HUES6 (cell line): ENCODE measurements at regions not wholly inside any gene's neighbourhood (a gene's known extent, or its start where the extent isn't known, plus 50 kb on each side); places are given as distances from the start of the nearest gene placed in this dataset.
"Not testable (repeated sequence)": the region's sequence is repeated elsewhere in the genome, so short reads cannot be mapped to it uniquely, and the experiment has no call there.

ENCODE experiments used
- H3K27ac ChIP-seq: 2 replicates; pipeline ENCODE4 v1.7.0; 2013; ENCODE audit warnings: low read depth, mild to moderate bottlenecking, low read length, inconsistent platforms
- H3K27me3 ChIP-seq: 2 replicates; pipeline ENCODE4 v1.6.1; 2013; ENCODE audit warnings: low read length; ENCODE audit not compliant: control insufficient read depth, insufficient read depth
- H3K36me3 ChIP-seq: 2 replicates; pipeline ENCODE4 v1.6.1; 2013; ENCODE audit warnings: low read length; ENCODE audit not compliant: control insufficient read depth, insufficient read depth
- H3K4me1 ChIP-seq: 2 replicates; pipeline ENCODE4 v1.6.1; 2013; ENCODE audit warnings: low read length; ENCODE audit not compliant: control insufficient read depth, insufficient read depth
- H3K4me3 ChIP-seq: 2 replicates; pipeline ENCODE4 v1.5.1; 2013; ENCODE audit warnings: low read depth, low read length
- H3K9ac ChIP-seq: one replicate; pipeline ENCODE4 v1.6.1; 2013; ENCODE audit warnings: mild to moderate bottlenecking, low read length
- H3K9me3 ChIP-seq: 2 replicates; pipeline ENCODE4 v1.6.1; 2013; ENCODE audit warnings: low read depth, low read length; ENCODE audit not compliant: control insufficient read depth, insufficient read depth

DNA sequence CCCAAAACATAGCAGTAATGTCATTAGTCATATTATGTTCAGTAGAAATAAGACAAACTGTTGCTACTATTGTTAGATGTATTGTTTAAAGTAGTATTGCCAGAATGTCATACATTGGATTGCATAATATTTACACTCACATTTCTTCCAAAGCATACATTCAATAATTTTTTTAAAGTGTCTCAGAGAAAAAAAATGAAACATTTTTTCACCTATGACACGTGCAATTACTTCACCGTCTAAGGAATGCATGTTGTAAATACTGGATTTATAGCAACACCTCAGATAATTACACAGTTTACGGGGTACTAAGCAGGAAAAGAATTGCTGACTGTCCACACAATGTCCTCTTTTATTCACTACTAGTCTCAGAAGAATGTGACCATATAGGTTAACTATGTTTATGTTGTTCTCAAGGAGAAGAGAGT is 162.1 kb downstream of the PCDH18 start:
- Histone ChIP-seq H3K4me1 (no peaks in the 10 kb centered on the region), H3K9me3 (no peaks in the 10 kb centered on the region), H3K27ac (no peak overlapping the region), H3K4me3 (no peak overlapping the region), H3K36me3 (no peaks in the 10 kb centered on the region), H3K9ac (no peak overlapping the region), H3K27me3 (no peaks in the 10 kb centered on the region)

DNA sequence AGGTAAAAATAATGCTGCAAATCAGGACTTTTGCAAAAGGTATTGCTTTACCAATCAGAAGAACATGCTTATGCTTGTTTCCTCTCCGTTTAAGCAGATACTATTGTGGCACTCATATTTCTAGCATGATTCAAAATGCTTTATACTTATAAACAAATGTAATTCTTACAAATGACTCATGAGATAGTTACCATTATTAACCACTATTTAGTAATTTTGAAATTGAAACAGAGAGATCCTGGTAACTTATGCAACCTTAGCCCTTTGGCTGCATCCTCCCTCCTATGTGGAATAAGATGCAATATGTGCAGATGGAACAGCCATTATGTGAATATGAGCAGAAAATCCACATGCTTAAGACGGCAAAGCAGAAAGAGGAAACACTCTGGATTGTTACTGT is 164.7 kb downstream of the PCDH18 start:
- H3K36me3 ChIP-seq: no peaks in the 10 kb centered on the region
- H3K9ac ChIP-seq: no peak overlapping the region
- H3K27me3 ChIP-seq: no peaks in the 10 kb centered on the region
- no peaks in the 10 kb centered on the region for H3K4me1 ChIP-seq
- no peak overlapping the region for H3K4me3 ChIP-seq
- no peak overlapping the region for H3K27ac ChIP-seq
- no peaks in the 10 kb centered on the region for H3K9me3 ChIP-seq

DNA sequence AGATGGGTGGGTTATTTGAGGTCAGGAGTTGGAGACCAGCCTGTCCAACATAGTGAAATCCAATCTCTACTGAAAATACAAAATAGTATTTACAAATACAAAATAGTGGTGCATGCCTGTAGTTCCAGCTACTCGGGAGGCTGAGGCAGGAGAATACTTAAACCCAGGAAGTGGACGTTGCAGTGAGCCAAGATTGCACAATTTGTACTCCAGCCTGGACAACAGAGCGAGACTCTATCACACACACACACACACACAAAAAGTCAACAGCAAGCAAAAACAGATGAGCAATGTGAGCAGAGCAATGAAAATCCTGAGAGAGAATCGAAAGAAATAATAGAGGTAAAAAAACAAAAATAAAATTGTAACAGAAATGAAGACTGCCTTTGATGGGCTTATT is 168.8 kb downstream of the PCDH18 start:
- no peaks in the 10 kb centered on the region for H3K36me3 ChIP-seq
- H3K27ac ChIP-seq: no peak overlapping the region
- no peaks in the 10 kb centered on the region for H3K4me1 ChIP-seq
- H3K27me3 ChIP-seq: no peaks in the 10 kb centered on the region
- no peak overlapping the region for H3K4me3 ChIP-seq
- H3K9ac ChIP-seq: no peak overlapping the region
- no peaks in the 10 kb centered on the region for H3K9me3 ChIP-seq

DNA sequence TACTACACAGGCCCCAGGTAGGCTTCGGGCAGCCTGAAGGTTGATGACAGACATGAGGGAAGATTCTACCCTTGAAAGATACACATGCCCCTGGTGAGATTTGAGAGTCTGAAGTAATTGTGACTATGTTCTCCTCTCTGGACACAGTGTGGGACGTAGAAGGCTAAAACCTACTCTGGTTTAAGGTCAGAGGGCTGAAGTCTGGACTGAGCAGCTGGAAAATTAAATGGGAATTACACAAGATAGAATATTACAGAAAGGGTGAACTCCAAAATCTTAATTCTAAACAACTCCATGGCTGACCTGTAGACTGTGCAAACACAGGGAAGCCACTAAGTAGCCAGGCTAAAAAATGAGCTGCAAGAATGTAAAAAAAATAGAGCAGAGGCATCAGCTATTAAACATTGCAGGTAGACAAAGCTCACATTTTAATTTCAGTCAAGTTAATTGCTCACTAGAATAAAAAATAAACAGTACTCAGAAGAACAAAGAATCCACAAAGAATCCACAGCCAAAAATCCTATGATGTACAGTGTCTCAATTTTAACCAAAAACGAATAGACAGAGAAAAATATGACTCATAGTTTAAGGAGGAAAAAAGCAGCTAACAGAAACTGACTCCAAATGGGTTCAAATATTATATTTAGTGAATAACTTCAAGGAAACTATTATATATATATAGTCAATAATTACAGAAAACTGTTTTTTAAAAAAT is 170.4 kb downstream of the PCDH18 start:
- no peak overlapping the region for H3K9ac ChIP-seq
- no peaks in the 10 kb centered on the region for H3K36me3 ChIP-seq
- no peak overlapping the region for H3K4me3 ChIP-seq
- H3K9me3 ChIP-seq: no peaks in the 10 kb centered on the region
- no peaks in the 10 kb centered on the region for H3K27me3 ChIP-seq
- no peak overlapping the region for H3K27ac ChIP-seq
- H3K4me1 ChIP-seq: no peaks in the 10 kb centered on the region

DNA sequence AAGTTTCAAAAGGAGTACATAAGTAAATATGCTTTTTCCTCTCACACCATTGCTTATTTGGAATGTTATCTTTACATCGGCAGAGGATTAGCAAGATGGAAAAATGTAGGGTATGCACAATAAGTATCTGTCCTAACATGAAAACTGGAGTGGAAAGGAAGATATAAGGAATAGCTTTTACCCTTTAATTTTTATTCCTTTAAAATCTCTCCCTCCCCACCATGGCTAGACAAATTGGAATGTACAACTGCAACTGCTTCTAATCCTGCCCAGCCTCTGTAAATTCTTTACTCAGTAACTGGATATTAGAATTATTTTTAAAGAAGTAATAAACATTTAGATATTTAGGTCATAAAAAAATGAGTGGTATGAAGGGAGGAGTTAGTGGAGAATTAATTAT is 171.5 kb downstream of the PCDH18 start:
- H3K4me1 ChIP-seq: no peaks in the 10 kb centered on the region
- H3K36me3 ChIP-seq: no peaks in the 10 kb centered on the region
- H3K27ac ChIP-seq: no peak overlapping the region
- no peak overlapping the region for H3K9ac ChIP-seq
- no peaks in the 10 kb centered on the region for H3K9me3 ChIP-seq
- no peak overlapping the region for H3K4me3 ChIP-seq
- H3K27me3 ChIP-seq: no peaks in the 10 kb centered on the region

DNA sequence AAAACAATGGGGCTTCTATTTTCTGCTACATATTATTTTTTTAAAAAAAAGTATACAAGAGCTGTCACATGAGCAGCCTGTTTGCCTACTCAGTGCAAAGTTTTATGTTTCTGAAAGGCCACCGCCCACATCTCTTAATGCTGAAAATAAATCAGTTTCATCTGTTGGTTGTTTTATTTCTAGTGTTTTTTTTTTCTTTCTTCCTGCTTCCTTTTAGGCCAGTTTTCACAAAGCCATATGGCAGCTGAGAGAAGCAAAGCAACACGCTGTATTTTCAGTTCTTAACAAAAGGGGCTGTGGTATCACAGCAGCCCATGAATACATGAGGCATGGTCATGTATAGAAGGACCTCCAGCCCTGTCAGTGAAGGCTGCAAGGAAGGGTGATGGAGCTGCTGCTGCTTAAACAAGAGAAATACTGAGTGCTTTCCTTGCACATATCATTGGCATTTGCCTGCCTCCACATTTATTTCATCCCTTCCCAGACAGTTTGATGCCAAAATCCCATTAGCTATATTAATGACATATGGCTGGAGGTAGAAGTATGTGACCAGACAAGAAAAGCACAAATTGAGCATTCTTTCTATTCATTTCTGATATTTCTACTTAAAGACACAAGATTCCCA is 172.5 kb downstream of the PCDH18 start:
- no peak overlapping the region for H3K4me3 ChIP-seq
- H3K27me3 ChIP-seq: no peaks in the 10 kb centered on the region
- H3K36me3 ChIP-seq: no peaks in the 10 kb centered on the region
- H3K27ac ChIP-seq: no peak overlapping the region
- no peaks in the 10 kb centered on the region for H3K9me3 ChIP-seq
- H3K4me1 ChIP-seq: no peaks in the 10 kb centered on the region
- H3K9ac ChIP-seq: no peak overlapping the region

DNA sequence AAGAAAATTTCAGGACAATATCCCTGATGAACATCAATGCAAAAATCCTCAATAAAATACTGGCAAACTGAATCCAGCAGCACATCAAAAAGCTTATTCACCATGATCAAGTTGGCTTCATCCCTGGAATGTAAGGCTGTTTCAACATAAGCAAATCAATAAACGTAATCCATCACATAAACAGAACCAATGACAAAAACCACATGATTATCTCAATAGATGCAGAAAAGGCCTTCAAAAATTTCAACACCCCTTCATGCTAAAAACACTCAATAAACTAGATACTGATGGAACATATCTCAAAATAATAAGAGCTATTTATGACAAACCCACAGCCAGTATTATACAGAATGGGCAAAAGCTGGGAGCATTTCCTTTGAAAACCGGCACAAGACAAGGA is 177.7 kb downstream of the PCDH18 start:
- H3K4me1 ChIP-seq, H3K9ac ChIP-seq, H3K27ac ChIP-seq, H3K9me3 ChIP-seq, H3K36me3 ChIP-seq, H3K4me3 ChIP-seq, H3K27me3 ChIP-seq: not testable (repeated sequence)

DNA sequence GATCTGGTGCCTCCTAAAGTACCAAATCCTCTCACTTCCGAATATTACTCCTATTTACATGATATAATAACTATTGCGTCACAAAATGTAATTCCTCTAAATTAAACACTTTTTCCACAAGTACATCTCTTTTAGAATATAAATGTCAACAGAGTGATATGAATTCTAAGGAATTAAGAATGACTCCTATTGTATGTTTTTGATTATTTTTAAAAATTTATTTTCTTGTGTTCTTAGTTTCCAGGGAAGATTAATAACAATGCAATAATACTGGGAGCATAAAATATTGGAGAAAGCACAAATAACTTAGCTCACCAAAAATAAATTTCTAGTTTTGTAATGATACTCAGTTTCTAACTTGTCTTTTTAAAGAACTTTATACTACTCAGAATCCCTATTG is 184.9 kb downstream of the PCDH18 start:
- Histone ChIP-seq H3K27me3 (no peaks in the 10 kb centered on the region), H3K4me1 (no peaks in the 10 kb centered on the region), H3K27ac (no peak overlapping the region), H3K4me3 (no peak overlapping the region), H3K9ac (no peak overlapping the region), H3K36me3 (no peaks in the 10 kb centered on the region), H3K9me3 (0 out of 2 replicates have a peak, but pooled peaks cover 1% of the 10 kb centered on the region)

DNA sequence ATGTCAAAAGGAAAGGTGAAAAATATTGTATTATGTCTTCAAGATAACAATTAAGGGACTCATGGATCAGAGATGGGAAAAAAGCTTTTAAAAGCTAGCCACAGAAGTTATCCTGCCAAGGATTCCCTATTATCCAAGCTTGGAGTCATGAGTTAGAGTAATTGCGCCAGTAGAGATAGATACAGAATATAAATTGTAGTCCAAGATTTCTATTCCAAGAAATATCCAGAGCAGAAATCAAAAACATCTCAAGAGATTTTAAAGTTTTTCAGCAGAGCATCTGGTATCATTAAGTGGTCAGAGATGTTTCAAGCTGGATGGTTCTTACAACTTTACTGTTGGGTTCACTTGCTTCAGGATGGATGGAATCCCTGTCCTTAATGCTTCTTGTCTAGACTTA is 186.7 kb downstream of the PCDH18 start:
- no peaks in the 10 kb centered on the region for H3K4me1 ChIP-seq
- H3K36me3 ChIP-seq: no peaks in the 10 kb centered on the region
- no peak overlapping the region for H3K27ac ChIP-seq
- H3K27me3 ChIP-seq: no peaks in the 10 kb centered on the region
- no peak overlapping the region for H3K4me3 ChIP-seq
- H3K9ac ChIP-seq: no peak overlapping the region
- no peaks in the 10 kb centered on the region for H3K9me3 ChIP-seq

DNA sequence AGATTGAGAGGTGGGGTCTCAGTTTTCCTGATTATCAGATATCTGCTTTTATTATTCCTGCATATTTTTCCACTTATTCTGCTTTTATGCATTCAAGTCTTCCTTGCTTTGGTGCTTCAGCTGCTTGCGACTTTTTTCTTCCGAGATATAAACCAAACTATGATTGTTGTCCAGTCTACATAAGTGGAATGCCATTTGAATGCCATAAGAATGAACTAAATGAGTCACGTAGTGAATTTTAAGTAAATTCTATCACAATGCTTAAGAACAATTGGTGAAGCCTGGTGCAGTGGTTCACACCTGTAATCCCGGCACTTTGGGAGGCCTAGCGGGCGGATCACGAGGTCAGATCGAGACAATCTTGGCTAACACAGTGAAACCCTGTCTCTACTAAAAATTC is 189.1 kb downstream of the PCDH18 start:
- no peaks in the 10 kb centered on the region for H3K9me3 ChIP-seq
- no peak overlapping the region for H3K27ac ChIP-seq
- H3K9ac ChIP-seq: no peak overlapping the region
- no peaks in the 10 kb centered on the region for H3K27me3 ChIP-seq
- no peak overlapping the region for H3K4me3 ChIP-seq
- H3K4me1 ChIP-seq: no peaks in the 10 kb centered on the region
- H3K36me3 ChIP-seq: no peaks in the 10 kb centered on the region

DNA sequence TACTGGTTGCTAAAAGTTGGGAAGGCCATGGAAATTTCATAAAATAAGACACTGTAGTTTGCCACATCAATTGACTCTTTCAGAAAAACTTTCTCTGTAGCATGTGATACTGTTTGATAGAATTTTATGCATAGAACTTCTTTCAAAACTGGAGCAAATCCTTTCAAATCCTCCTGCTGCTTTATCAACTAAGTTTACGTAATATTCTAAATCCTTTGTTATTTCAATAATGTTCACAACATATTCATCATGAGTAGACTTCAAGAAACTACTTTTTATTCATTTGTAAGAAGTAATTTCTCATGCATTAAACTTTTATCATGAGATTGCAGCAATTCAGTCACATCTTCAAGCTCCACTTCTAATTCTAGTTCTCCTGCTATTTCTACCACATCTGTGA is 199.3 kb downstream of the PCDH18 start:
- Histone ChIP-seq H3K27ac (no peak overlapping the region), H3K9ac (no peak overlapping the region), H3K4me3 (no peak overlapping the region), H3K27me3 (no peaks in the 10 kb centered on the region), H3K4me1 (no peaks in the 10 kb centered on the region), H3K9me3 (peaks cover 7% of the 10 kb centered on the region; the same call in 1 of the 2 replicates), H3K36me3 (no peaks in the 10 kb centered on the region)
